CD4-positive, CD25-positive, alpha-beta regulatory T cell (primary cell): ENCODE measurements at regions not wholly inside any gene's neighbourhood (a gene's known extent, or its start where the extent isn't known, plus 50 kb on each side); places are given as distances from the start of the nearest gene placed in this dataset.

Experiments
- ATAC-seq, 2 donors: fragments of 150-1000 bp; cut with Tn5 transposase; one replicate each; pipeline ENCODE4 v1.10.0; 2021; ENCODE audit warnings: low read depth in 2 of 2, moderate number of reproducible peaks in 2 of 2, moderate library complexity in 1 of 2
- DNase-seq, 3 donors: peaks; one replicate each; pipeline versions ENCODE4 v3.0.0 to v3.0.0-alpha.2; 2012 to 2022; ENCODE audit warnings: mixed read lengths in 1 of 3
- H3K27ac ChIP-seq: one replicate; pipeline ENCODE4 v1.7.0; 2013; ENCODE audit warnings: mild to moderate bottlenecking, low read length; ENCODE audit not compliant: insufficient read depth, poor library complexity, severe bottlenecking
- H3K27me3 ChIP-seq: one replicate; pipeline ENCODE4 v1.7.0; 2013; ENCODE audit warnings: low read length; ENCODE audit not compliant: control insufficient read depth, insufficient read depth
- H3K36me3 ChIP-seq: one replicate; pipeline ENCODE4 v1.7.0; 2013; ENCODE audit warnings: mild to moderate bottlenecking, low read length, moderate library complexity; ENCODE audit not compliant: control insufficient read depth, insufficient read depth
- H3K4me1 ChIP-seq: 2 replicates; pipeline ENCODE4 v1.7.0; 2013; ENCODE audit warnings: mild to moderate bottlenecking, low read length; ENCODE audit not compliant: insufficient read depth, control insufficient read depth, poor library complexity, severe bottlenecking
- H3K4me3 ChIP-seq: one replicate; pipeline ENCODE4 v1.7.0; 2013; ENCODE audit warnings: low read depth, mild to moderate bottlenecking, low read length, moderate library complexity
- H3K9me3 ChIP-seq, 2 experiments: 1 replicate in 1 of 2; 2 replicates in 1 of 2; pipeline ENCODE4 v1.7.0; 2013; ENCODE audit warnings: low read length in 2 of 2, mild to moderate bottlenecking in 1 of 2, moderate library complexity in 1 of 2; ENCODE audit not compliant: control insufficient read depth in 2 of 2
- H3K27ac Mint-ChIP-seq, 3 donors: one replicate each; pipeline ENCODE4 v1.8.0; 2020 to 2022; ENCODE audit warnings: mild to moderate bottlenecking in 3 of 3, mixed read lengths in 3 of 3, moderate library complexity in 2 of 3
- H3K27me3 Mint-ChIP-seq: one replicate; pipeline ENCODE4 v1.8.0; 2022; ENCODE audit warnings: mild to moderate bottlenecking, mixed read lengths
- H3K36me3 Mint-ChIP-seq: one replicate; pipeline ENCODE4 v1.8.0; 2020; ENCODE audit warnings: mixed read lengths
- H3K4me1 Mint-ChIP-seq, 4 donors: one replicate each; pipeline ENCODE4 v1.8.0; 2020 to 2022; ENCODE audit warnings: mixed read lengths in 4 of 4, mild to moderate bottlenecking in 1 of 4
- H3K4me3 Mint-ChIP-seq, 4 donors: one replicate each; pipeline ENCODE4 v1.8.0; 2020 to 2022; ENCODE audit warnings: mild to moderate bottlenecking in 4 of 4, mixed read lengths in 4 of 4, moderate library complexity in 3 of 4
- H3K9me3 Mint-ChIP-seq, 7 donors: one replicate each; pipeline ENCODE4 v1.8.0; 2020 to 2022; ENCODE audit warnings: mixed read lengths in 7 of 7, mild to moderate bottlenecking in 3 of 7, moderate library complexity in 2 of 7

DNA sequence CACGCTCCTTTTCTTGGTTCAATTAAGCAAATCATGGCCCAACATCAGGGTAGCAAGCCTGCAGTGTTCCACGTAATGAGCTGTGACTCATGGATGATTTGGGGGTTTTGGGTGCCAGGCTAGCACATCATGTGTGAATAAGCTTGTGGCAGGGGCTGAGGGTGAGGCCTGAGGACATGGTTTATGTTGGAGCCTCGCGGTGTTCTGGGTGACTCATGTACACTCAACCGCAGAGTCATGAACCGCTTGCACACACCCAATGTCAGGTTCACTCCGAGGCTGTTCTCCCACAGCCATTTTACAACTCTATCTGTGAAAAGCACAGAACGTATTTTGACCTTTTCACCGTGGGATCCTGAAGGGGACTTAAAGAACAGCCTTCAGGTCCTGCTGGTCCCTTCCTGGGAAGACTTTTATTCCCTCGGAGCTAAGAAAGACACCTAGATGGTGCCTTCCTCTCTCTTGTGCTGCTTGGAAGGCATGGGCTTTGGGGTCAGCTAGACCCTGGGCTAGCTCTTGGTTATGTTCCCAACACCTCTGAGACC, 139.9 kb upstream of the ZEB2 start:
- H3K4me3 Mint-ChIP-seq, result no peak overlapping the region
- no peak overlapping the region for H3K27ac Mint-ChIP-seq
- Histone ChIP-seq H3K27ac (no peak overlapping the region), H3K4me3 (no peak overlapping the region), H3K4me1 (no peaks in the 10 kb centered on the region), H3K27me3 (peaks cover 5% of the 10 kb centered on the region), H3K9me3 (no peaks in the 10 kb centered on the region), H3K36me3 (no peaks in the 10 kb centered on the region)
- H3K9me3 Mint-ChIP-seq, result no peaks in the 10 kb centered on the region
- peaks cover 18% of the 10 kb centered on the region for H3K27me3 Mint-ChIP-seq
- ATAC-seq (peak; percentile 54 to 66), DNase-seq (peak in 1 of 3 donors; percentile 1)
- no peaks in the 10 kb centered on the region for H3K4me1 Mint-ChIP-seq
- H3K36me3 Mint-ChIP-seq, result no peaks in the 10 kb centered on the region

DNA sequence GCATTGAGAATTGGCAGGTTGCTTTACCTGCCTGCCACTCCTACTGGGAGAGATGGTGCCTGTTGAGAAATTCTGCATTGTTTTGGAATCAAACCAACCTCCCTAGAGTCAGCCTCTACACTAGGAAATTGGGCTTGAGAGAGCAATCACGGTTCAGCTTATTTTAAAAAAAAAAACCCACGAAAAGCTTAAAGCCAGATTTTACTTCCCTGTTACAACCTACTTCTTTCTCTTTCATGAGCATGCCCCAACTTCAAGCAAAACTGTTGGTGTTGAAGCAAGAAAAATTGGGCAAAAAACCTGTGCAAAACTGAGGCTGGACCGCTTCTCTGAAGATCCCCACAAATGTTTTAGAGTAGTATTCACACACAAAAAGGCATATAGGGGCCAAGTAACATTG, 134.6 kb upstream of the ZEB2 start:
- no peak overlapping the region for H3K4me3 Mint-ChIP-seq
- no peaks in the 10 kb centered on the region for H3K4me1 ChIP-seq
- peaks cover 0 to 4% (median 0%) of the 10 kb centered on the region in 7 donors for H3K9me3 Mint-ChIP-seq
- DNase-seq (no peak), ATAC-seq (no peak)
- no peaks in the 10 kb centered on the region for H3K27me3 Mint-ChIP-seq
- no peak overlapping the region for H3K27ac ChIP-seq
- H3K9me3 ChIP-seq, result no peaks in the 10 kb centered on the region
- peaks cover 2% of the 10 kb centered on the region for H3K27me3 ChIP-seq
- no peaks in the 10 kb centered on the region for H3K36me3 ChIP-seq
- H3K4me1 Mint-ChIP-seq, result no peaks in the 10 kb centered on the region
- no peak overlapping the region for H3K4me3 ChIP-seq
- no peak overlapping the region for H3K27ac Mint-ChIP-seq
- no peaks in the 10 kb centered on the region for H3K36me3 Mint-ChIP-seq

DNA sequence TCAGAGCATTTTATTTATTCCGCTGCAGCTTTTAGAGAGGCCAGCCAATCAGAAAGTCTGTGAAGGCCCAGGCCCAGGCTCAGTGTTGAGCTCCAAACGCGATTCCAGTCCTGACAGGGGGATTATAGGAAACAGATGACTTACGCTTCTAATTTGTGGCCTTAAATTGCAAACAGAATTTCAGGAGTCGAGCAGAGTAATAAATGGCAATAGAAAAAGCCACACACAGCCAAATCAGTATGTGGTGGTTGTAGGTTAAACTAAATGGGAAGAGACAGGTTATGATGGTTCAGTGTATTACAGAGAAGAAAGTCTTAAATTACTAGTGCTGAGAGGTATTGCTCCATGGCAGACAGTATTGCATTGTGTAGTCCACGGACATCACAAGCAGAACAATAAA, 131.0 kb upstream of the ZEB2 start:
- H3K9me3 ChIP-seq, result no peaks in the 10 kb centered on the region
- ATAC-seq (no peak), DNase-seq (no peak)
- no peaks in the 10 kb centered on the region for H3K36me3 ChIP-seq
- Mint-ChIP-seq H3K4me1 (no peaks in the 10 kb centered on the region), H3K4me3 (no peak overlapping the region), H3K36me3 (no peaks in the 10 kb centered on the region), H3K9me3 (peaks cover 0 to 4% (median 0%) of the 10 kb centered on the region in 7 donors), H3K27ac (no peak overlapping the region), H3K27me3 (peaks cover 4% of the 10 kb centered on the region)
- no peaks in the 10 kb centered on the region for H3K27me3 ChIP-seq
- no peaks in the 10 kb centered on the region for H3K4me1 ChIP-seq
- no peak overlapping the region for H3K4me3 ChIP-seq
- H3K27ac ChIP-seq, result no peak overlapping the region

DNA sequence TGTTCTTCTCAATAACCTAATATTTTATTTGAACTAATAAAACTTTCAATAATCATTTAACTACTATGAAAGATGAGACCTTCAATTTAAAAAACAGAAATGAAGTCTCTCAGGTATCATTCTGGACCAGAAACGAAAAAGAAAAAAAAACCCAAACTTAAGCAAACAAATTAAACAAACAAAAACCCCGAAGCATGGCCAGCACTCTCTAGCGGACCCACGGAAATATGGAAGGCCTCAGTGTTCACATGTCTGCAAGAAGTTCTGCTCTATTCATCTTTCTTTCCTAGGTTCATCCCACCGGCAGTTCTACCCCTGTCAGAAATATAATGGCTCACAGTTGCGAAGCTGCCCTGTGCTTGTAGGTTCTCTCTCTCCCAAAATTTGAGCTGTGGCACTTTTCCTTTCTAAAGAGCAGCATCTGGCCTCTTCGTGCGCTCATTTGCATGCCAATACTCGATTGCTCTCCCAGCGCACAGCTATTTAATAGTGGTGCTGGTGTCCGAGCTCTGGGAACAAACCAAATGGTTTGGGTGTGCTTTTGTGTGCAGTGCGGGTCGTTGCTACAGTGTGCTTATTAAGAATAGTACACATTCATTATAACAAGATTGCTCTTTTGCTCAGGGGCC, 129.0 kb upstream of the ZEB2 start:
- no peaks in the 10 kb centered on the region for H3K36me3 Mint-ChIP-seq
- H3K4me1 Mint-ChIP-seq, result no peaks in the 10 kb centered on the region
- Histone ChIP-seq H3K9me3 (no peaks in the 10 kb centered on the region), H3K27ac (no peak overlapping the region), H3K4me3 (no peak overlapping the region), H3K36me3 (no peaks in the 10 kb centered on the region), H3K27me3 (peaks cover 1% of the 10 kb centered on the region), H3K4me1 (no peaks in the 10 kb centered on the region)
- peaks cover 0 to 2% (median 0%) of the 10 kb centered on the region in 7 donors for H3K9me3 Mint-ChIP-seq
- ATAC-seq (no peak), DNase-seq (no peak)
- no peak overlapping the region for H3K4me3 Mint-ChIP-seq
- no peak overlapping the region for H3K27ac Mint-ChIP-seq
- H3K27me3 Mint-ChIP-seq, result peaks cover 4% of the 10 kb centered on the region

DNA sequence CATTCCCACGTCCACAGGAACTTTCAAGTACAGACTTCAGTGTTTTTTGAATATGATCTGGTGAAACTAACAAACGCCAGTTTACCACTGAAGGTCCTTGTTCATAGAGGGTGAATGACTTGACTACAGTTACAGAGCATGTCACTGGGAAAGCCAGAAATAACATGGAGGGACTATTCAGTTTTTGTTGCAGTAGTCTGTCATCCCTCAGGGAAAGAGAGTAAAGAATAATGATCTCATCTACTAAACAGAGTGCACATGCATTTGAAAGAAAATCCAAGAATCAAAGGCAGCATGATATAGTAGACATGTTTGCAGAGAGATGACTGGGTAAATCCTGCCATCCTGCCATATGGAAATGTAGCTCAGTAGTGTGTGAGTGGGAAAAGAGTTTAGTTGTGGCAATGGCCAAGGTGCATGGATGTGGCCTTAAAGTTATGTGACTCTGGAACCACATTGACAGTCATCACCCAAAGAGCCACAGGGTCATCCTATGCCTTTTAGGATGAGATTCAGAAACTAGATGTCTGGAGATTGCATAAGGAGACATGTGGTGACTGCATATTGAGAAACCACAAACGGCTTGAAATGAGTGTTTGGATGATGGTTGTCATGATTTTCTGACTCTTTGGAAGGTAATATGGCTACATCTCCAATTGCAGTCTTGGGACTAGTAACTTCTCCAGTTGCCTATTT, 125.3 kb upstream of the ZEB2 start:
- H3K27me3 Mint-ChIP-seq, result peaks cover 4% of the 10 kb centered on the region
- peaks cover 0 to 3% (median 0%) of the 10 kb centered on the region in 7 donors for H3K9me3 Mint-ChIP-seq
- H3K27ac Mint-ChIP-seq, result no peak overlapping the region
- Histone ChIP-seq H3K36me3 (no peaks in the 10 kb centered on the region), H3K4me3 (no peak overlapping the region), H3K9me3 (no peaks in the 10 kb centered on the region), H3K27ac (no peak overlapping the region), H3K27me3 (peaks cover 1% of the 10 kb centered on the region), H3K4me1 (no peaks in the 10 kb centered on the region)
- ATAC-seq (no peak), DNase-seq (no peak)
- H3K4me1 Mint-ChIP-seq, result no peaks in the 10 kb centered on the region
- H3K36me3 Mint-ChIP-seq, result no peaks in the 10 kb centered on the region
- no peak overlapping the region for H3K4me3 Mint-ChIP-seq

DNA sequence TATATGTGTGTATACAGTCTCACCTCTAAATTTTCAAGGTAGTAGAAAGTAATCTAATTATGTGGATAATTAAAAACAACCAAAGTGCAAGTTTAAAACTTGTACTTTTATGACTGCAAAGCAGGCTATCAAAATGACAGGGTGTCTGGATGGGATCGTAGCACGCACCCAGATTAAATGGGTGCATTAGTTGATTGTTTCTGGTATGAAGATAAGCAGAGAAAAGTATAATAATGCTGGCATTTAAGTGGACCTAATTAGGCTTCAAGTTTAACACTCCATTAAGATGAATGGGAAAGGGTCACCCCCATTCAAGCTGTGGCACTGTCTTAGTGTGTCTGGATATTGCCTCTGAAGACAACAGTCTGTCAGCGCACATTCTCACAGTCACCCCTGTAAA, 124.6 kb upstream of the ZEB2 start:
- ATAC-seq (no peak), DNase-seq (no peak)
- Histone ChIP-seq H3K4me3 (no peak overlapping the region), H3K27me3 (peaks cover 1% of the 10 kb centered on the region), H3K9me3 (no peaks in the 10 kb centered on the region), H3K36me3 (no peaks in the 10 kb centered on the region), H3K4me1 (no peaks in the 10 kb centered on the region), H3K27ac (no peak overlapping the region)
- Mint-ChIP-seq H3K36me3 (no peaks in the 10 kb centered on the region), H3K27ac (no peak overlapping the region), H3K9me3 (peaks cover 0 to 3% (median 0%) of the 10 kb centered on the region in 7 donors), H3K4me1 (no peaks in the 10 kb centered on the region), H3K4me3 (no peak overlapping the region), H3K27me3 (peaks cover 4% of the 10 kb centered on the region)

DNA sequence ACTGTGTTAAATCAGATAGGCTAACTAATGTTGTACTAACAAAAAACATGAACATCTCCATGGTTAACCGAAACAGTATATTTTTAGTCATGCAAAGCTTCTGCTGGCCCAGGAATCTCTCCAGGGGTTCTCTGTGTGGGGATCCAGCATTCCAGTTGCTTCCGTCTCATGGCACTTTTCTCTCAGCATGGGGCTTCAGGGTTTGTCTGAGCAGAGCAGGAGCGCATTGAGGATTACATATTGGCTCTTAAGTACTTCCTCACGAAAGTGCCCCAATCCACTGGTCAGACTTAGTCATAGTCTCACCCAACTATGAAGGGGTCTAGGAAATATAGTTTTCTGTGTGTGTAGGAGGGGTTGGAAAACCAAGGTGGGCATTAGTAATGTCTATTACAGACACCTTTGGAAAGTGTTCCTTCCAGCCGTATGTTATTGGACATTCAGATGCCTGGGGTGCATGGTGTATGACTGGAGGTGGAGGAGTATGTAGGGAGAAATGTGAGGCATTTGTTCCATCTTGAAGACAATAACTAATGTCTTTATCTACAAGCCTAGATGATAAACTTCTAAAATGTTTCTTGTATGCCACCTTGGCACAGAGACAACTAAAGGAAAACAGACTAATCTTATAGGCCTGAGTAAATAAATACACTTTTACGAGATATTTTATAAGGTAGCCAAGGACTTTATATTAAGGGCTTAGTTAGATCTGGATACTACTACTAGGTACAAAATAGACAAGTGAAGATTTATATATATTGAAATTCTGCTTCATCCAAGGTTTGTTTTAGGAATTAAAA, 123.8 kb upstream of the ZEB2 start:
- Mint-ChIP-seq H3K27me3 (no peaks in the 10 kb centered on the region), H3K4me1 (no peaks in the 10 kb centered on the region), H3K27ac (no peak overlapping the region), H3K4me3 (no peak overlapping the region), H3K36me3 (no peaks in the 10 kb centered on the region), H3K9me3 (peaks cover 0 to 3% (median 2%) of the 10 kb centered on the region in 7 donors)
- H3K9me3 ChIP-seq, result no peaks in the 10 kb centered on the region
- DNase-seq, result no peak
- no peak overlapping the region for H3K27ac ChIP-seq
- peaks cover 1% of the 10 kb centered on the region for H3K27me3 ChIP-seq
- no peak for ATAC-seq
- H3K36me3 ChIP-seq, result no peaks in the 10 kb centered on the region
- no peak overlapping the region for H3K4me3 ChIP-seq
- H3K4me1 ChIP-seq, result no peaks in the 10 kb centered on the region
